ENCODE measurements at regions not wholly inside any gene's neighbourhood (a gene's known extent, or its start where the extent isn't known, plus 50 kb on each side); places are given as distances from the start of the nearest gene placed in this dataset.
A peak's percentile ranks its signal among the peaks of the same experiment; 100 is the strongest.
"Not testable (repeated sequence)": the region's sequence is repeated elsewhere in the genome, so short reads cannot be mapped to it uniquely, and the experiment has no call there.

DNA sequence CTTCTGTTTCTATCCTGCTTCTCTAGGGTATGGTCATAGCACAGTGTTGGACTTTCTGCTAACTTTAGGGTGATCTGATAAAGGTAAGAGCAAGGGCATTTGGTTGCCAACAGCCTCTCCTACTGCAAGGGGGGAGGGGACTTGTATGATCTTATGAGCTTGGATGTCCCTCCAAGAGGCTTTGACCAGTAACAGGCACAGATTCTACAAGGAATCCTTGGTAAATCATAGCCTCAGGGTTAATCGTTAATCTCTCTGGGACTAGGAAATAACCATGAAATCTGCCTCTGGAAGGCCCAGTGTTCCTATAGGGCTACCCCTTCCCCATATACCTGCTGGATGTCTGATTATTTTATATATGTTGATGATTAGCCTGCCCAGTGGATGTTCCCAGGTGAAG lies 134.8 kb upstream of the TNFSF4 start:
- DNase-seq (ENCODE audit: low spot score) = no peak

DNA sequence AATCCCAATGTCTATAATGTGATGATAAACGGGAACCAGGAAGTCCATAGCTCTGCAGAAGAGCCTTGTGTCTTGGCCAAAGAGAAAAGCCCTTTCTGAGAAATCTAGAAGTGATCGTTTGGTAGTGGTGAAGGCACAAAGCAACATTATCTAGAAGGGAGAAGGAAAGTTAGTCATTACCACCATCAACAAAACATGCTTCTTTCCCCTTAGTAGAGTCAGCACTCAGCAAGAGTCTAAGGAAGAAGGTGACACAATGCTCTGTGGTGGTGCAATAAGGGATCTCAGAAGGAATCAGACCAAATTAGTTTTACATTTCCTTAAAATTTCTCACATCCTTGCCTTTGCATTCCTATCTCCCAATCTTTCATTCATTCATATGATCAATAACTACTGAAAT lies 134.4 kb upstream of the PRDX6 start:
- no peak for DNase-seq (ENCODE audit: low spot score)

GRCh38 chr1:173344034-173344743 lies 132.9 kb upstream of the PRDX6 start:
- DNase-seq (ENCODE audit: low spot score) = no peak

GRCh38 chr1:173347282-173347818 lies 129.8 kb upstream of the PRDX6 start:
- DNase-seq (ENCODE audit: low spot score) = no peak

DNA sequence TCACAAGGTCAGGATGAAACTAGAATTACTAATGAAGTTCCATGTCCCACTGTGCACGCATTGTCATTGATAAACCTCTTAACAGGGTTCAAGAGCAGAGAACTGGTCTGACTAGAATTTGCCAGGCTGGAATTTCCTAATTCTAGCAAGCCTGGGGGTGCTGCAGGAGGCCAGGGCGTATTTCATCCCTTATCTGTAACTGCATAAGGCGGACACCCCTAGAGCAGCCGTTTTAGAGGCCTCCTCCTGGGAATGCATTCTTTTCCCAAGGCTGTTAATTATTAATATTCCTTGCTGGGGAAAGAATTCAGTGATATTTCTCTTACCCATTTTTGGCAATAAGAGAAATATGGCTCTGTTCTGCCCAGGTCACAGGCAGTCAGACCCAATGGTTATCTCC lies 124.5 kb upstream of the PRDX6 start:
- DNase-seq (ENCODE audit: low spot score) = not testable (repeated sequence)

DNA sequence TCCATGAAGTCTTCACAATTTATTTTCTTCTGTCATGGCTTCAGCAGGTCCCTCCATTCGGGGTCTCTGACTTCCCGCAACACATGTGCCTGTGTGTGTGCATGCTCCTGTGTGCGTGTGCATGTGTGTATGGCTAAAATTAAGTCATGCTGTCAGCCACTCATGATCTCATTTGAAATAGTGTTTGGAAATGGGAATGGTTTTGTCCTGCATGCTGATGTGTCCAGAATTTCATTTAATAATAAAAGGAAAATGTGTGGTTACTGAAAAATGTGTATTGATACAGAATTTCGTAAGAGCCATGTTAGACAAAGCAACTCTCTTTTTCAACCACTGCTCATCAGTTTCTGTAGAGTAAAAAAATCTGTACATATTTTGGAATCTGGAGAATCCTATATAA lies 123.8 kb upstream of the PRDX6 start:
- DNase-seq (ENCODE audit: low spot score) = no peak

DNA sequence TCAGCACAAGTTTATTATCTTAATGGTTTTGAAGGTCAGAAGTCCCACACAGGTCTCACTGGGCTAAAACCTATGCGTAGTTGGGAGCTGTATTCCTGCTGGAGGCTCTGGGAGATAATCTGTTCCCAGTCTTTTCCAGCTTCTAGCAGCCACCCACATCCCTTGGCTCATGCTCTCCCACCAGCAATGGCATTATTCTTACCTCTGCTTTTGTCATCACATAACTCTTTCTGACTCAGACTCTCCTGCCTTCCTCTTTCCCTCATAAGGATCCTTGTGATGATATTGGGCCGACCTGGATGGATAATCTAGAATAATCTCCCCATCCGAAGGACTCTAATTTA lies 122.2 kb upstream of the PRDX6 start:
- DNase-seq (ENCODE audit: low spot score) = no peak

DNA sequence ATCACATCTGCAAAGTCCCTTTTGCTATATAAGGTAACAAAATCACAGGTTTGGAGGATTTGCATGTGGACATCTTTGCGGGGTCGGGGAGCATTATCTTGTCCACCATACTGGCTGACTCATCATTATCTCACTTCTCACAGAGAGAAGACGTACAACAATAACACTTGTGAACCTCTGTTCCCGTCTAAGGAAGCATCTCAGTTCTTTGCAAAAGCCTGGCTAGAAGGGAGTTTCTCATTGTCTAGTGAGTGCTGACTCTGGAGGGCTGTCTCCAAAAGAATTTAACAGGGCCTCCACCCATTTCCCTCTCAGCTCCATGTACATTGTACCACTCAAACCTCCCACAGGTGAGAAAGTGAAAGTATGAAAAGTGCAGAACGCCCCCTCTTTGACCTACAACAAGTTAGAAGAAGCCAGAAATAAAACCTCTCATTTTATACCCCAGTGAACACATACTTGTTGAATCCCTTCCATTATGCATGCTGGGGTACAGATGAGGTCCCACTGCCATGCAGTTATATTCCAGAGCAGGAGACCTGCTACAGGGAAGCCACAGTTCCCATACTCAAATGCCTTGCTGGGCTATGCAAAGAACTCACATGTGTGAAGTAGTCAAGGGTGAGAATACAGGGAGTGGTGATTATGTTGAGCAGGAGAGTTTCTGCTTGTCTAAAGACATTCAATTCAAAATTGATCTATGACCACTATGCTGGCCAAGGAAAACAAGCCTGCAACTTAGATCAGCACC lies 121.7 kb upstream of the PRDX6 start:
- no peak for DNase-seq (ENCODE audit: low spot score)

- peak; percentile 10 for DNase-seq (ENCODE audit: low spot score)
Measured at GRCh38 chr1:173356191-173356762, 120.9 kb upstream of the PRDX6 start.

- DNase-seq (ENCODE audit: low spot score) = no peak
Measured at GRCh38 chr1:173360487-173361063, 116.6 kb upstream of the PRDX6 start.

GRCh38 chr1:173362543-173362942 lies 114.6 kb upstream of the PRDX6 start:
- DNase-seq (ENCODE audit: low spot score) = no peak

DNA sequence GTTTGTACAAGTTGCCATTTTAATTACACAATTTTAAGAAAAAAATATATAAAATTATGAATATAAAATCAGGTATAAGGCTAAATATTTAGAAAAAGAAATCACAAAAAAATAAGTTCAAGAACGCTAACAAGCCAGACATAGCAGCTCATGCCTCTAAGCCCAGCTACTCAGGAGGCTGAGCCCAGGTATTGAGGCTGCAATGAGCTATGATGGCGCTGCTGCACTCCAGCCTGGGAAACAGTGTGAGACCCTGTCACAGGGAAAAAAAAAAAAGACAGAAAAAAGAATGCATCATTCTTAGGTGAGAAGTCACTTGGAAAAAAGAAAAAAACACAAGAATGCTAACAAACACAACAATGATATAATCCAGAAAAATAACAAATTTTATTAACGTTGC lies 112.3 kb upstream of the PRDX6 start:
- no peak for DNase-seq (ENCODE audit: low spot score)

GRCh38 chr1:173365341-173365740 lies 111.8 kb upstream of the PRDX6 start:
- DNase-seq (ENCODE audit: low spot score) = no peak

DNA sequence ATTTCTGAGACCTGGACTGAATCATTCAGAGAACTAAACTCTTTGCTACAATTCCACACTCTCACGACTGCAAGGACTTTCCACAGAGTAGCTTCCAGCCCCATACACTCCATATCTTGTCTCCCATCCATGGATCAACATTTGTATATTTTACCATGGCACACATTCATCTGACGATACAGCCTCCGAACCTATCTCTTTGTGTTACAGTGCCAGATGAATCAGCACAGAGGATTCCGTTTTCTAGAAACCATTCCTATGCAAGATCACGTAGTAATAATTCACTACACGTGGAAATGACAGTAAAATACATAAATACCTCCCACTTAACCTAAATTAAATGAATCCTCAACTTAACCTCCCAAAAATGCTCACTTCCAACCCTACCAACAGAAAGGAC lies 110.0 kb upstream of the PRDX6 start:
- no peak for DNase-seq (ENCODE audit: low spot score)

DNA sequence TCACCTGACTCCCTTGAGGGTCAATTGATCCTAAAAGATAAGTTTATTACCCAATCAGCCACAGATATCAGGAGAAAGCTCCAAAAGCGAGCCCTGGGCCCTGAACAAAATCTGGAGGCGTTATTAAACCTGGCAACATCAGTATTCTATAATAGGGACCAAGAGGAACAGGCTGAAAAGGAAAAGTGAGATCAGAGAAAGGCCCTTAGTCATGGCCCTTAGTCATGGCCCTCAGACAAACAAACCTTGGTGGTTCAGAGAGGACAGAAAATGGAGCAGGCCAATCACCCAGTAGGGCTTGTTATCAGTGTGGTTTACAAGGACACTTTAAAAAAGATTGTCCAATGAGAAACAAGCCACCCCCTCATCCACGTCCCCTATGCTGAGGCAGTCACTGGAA lies 106.5 kb upstream of the PRDX6 start:
- DNase-seq (ENCODE audit: low spot score) = not testable (repeated sequence)

DNA sequence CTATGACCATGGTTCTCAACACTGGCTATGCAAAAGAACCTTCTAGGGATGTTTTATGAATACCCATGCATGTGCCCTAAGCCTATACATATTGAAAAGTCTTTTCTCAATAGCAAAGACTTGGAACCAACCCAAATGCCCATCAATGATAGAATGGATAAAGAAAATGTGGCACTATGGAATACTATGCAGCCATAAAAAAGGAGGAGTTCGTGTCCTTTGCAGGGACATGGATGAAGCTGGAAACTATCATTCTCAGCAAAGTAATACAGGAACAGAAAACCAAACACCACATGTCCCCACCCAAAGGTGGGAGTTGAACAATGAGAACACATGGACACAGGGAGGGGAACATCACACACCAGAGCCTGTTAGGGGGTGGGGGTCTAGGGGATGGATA lies 101.1 kb upstream of the PRDX6 start:
- DNase-seq (ENCODE audit: low spot score) = not testable (repeated sequence)

DNA sequence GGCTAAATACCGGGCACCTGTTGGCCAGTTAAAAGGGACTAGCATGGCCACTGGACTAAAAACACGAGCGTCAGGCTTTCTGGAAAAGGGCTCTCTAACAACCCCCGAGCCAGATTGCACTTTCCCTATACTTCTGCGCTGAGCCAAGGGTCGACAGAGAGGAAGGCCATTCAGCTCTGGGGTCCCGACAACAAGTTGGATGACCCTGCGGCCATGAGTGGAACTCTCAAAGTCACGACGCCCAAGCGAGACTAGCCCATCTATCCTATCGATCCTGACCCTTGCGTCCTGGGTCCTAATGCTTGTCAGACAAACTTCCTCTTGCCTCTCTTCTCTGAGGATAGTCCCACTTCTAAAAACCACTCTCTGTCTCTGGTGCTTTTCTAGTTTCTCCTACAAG lies 99.9 kb upstream of the PRDX6 start:
- DNase-seq (ENCODE audit: low spot score) = no peak

- DNase-seq (ENCODE audit: low spot score) = no peak
Measured at GRCh38 chr1:173383351-173383750, 93.8 kb upstream of the PRDX6 start.

DNA sequence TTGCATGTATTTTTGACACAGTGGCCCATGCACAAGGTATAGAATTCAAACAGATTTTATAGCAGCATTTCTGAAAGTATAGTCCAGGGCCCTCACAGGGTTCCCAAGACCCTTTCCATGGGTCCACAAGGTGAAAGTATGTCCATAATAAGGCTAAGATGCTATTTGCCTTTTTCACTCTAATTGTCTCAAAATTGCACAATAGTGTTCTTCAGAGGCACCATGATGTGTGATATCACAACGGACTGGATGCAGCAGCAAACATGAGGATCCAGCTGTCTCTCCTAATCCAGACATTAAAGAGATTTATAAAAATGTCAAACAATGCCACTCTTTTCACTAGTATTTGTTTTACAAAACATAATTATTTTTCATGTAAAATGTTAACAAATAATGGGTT lies 88.8 kb upstream of the PRDX6 start:
- no peak for DNase-seq (ENCODE audit: low spot score)

DNA sequence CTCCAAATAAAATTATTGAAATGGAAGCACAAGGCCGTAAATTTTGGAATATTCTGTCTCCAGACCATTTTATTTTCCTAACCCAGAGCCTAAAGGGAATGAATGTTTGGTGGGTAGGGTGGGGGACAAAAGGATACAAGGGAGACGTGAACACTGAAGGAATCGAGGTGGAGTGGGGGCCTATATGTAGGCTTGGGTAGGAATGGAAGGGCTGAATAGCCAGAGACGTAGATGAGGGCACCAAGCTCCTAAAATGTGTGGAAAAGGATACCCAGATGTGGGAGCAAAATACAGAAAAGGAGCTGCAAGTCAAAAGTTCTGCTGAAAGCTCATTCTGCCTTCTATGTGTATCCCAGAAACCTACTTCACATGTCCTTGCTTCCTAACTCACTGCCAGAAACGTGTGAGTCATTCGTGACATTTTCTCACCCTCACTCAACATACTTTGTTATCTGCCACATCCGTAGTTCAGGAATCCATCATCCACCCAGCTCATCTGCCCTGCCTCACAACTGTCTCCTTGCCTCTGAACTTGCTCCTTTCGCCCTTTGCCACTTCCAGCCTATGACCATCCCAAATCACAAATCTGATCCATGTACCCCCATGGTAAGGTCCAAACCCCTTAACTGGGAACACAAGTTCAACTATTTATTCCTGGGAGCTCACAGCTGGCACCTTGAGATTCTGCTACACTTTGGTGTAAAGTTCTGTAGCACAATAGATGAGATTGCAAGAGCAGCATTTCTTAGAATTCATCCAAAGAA lies 84.1 kb upstream of the PRDX6 start:
- peak; percentile 34 for DNase-seq (ENCODE audit: low spot score)

DNA sequence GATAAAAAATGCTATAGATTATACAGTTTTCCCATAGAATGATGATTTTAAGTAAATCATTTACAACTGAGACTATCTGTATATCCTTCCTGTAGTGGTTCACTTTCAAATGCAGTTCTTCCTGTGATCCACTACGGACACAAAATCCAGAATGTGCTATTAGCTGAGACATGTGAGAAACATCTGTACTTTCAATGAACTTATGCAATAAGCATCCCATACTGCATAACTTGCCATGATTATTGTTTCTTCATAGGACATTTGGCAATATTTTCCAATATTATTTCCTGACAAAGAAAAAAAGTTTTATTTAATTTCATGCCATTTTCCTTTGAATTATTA lies 83.5 kb upstream of the PRDX6 start:
- DNase-seq (ENCODE audit: low spot score) = no peak

DNA sequence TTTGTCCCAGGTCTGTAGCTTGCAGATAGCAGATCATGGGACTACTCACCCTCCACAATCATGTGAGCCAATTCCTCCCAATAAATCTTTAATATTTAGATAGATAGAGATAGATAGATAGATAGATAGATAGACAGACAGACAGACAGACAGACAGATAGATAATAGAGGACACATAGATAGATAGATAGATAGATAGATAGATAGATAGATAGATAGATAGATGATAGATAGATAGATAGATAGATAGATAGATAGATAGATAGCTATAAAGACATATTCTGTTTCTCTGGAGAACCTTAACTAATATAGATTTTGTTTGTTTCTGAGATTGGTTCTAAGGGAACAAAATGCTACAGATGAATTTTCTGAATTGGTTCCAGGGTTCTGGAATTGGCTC lies 82.3 kb upstream of the PRDX6 start:
- not testable (repeated sequence) for DNase-seq (ENCODE audit: low spot score)
